Activated CD4-positive, alpha-beta T cell treated with anti-CD3 and anti-CD28 coated beads, Interleukin-2, amount 10 ng/mL, durations not matched to agents 24 days and 14 days (primary cell): ENCODE measurements at regions not wholly inside any gene's neighbourhood (a gene's known extent, or its start where the extent isn't known, plus 50 kb on each side); places are given as distances from the start of the nearest gene placed in this dataset.
"Not testable (repeated sequence)": the region's sequence is repeated elsewhere in the genome, so short reads cannot be mapped to it uniquely, and the experiment has no call there.

ENCODE experiments used
- DNase-seq: peaks from one replicate; pipeline ENCODE4 v3.0.0; 2022
- H3K27ac Mint-ChIP-seq: one replicate; pipeline ENCODE4 v1.8.0; 2022; ENCODE audit warnings: mild to moderate bottlenecking, mixed read lengths
- H3K27me3 Mint-ChIP-seq: one replicate; pipeline ENCODE4 v1.8.0; 2022; ENCODE audit warnings: mixed read lengths
- H3K36me3 Mint-ChIP-seq: one replicate; pipeline ENCODE4 v1.8.0; 2022; ENCODE audit warnings: low read depth, mild to moderate bottlenecking, mixed read lengths
- H3K4me1 Mint-ChIP-seq: one replicate; pipeline ENCODE4 v1.8.0; 2021; ENCODE audit warnings: mixed read lengths
- H3K4me3 Mint-ChIP-seq: one replicate; pipeline ENCODE4 v1.8.0; 2022; ENCODE audit warnings: mild to moderate bottlenecking, moderate library complexity, mixed read lengths
- H3K9me3 Mint-ChIP-seq: one replicate; pipeline ENCODE4 v1.8.0; 2021; ENCODE audit warnings: mixed read lengths
- intact Hi-C: fragments of 100-400 bp; cut with micrococcal nuclease; formaldehyde crosslinking; loops from one replicate; pipeline ENCODE4 v1.15.1; 2023

DNA sequence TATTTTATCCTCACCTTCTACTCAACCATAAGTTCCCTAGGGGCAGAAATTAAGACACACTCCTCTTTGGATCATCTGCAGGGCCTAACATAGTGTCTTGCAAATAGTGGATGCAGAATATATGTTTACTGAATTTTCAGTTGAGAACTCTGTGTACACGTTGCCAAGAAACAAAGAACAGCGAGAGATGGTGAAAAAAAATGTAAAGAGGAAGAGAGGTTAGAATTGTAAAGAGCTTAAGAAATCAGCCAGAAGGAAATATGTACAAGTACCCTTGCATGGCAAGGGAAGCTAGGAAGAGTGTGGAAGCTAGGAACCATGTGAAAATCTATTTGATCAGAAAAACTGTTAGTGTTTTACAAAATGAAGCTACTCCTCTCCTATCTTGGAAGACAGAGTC, 431.0 kb downstream of the SMARCA1 start:
- H3K9me3 Mint-ChIP-seq = no peaks in the 10 kb centered on the region

DNA sequence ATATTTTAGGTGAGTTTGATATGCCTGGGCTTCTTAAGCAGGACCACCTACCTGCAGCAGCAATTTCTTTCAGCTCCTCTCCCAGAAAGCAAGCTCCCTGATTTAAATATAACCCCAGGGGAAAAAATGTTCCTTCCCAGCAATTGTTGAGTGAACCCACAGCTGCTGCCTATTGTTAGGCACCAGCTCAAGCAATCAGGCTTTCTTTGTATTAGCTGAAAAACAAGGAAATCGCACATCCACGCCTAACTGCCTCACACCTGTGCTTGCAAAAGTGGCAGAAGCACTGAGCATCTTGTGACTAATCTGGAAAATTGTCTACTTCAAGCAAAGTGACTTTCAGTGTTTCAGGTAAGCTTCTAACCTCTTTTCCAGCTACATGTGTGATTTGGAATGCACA, 432.2 kb downstream of the SMARCA1 start:
- Mint-ChIP-seq H3K4me1 (no peaks in the 10 kb centered on the region), H3K36me3 (no peaks in the 10 kb centered on the region), H3K4me3 (no peak overlapping the region), H3K27me3 (no peaks in the 10 kb centered on the region), H3K9me3 (no peaks in the 10 kb centered on the region), H3K27ac (no peak overlapping the region)
- no peak for DNase-seq
- intact Hi-C loops = no loop called here

More for the DNA sequence above, 431.0 kb downstream of the SMARCA1 start:
- Mint-ChIP-seq H3K27me3 (no peaks in the 10 kb centered on the region), H3K4me3 (no peak overlapping the region), H3K4me1 (no peaks in the 10 kb centered on the region), H3K36me3 (no peaks in the 10 kb centered on the region), H3K27ac (no peak overlapping the region)
- no peak for DNase-seq
- intact Hi-C loops = no loop called here

DNA sequence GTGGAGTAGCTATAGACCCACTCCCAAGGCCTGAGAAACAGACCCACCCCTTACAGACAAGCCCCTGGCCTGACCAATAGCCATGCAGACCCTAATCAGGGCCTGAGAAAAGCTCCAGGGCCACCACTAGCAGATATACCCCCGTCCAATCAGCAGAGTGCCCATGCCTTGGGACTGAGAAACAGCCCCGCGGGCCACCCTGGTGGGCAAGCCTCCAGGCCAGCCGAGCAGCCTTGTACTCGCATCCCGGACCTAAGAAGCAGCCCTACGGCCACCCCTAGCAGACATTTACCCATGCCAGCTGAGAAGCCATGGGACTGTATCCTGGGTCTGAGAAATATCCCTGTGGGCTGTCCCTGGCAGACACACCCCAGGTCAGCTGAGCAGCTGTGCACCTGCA, 436.5 kb downstream of the SMARCA1 start:
- Mint-ChIP-seq H3K4me1 (no peaks in the 10 kb centered on the region), H3K4me3 (no peak overlapping the region), H3K36me3 (no peaks in the 10 kb centered on the region), H3K27ac (no peak overlapping the region), H3K27me3 (no peaks in the 10 kb centered on the region), H3K9me3 (no peaks in the 10 kb centered on the region)
- DNase-seq = no peak
- intact Hi-C loops = no loop called here

DNA sequence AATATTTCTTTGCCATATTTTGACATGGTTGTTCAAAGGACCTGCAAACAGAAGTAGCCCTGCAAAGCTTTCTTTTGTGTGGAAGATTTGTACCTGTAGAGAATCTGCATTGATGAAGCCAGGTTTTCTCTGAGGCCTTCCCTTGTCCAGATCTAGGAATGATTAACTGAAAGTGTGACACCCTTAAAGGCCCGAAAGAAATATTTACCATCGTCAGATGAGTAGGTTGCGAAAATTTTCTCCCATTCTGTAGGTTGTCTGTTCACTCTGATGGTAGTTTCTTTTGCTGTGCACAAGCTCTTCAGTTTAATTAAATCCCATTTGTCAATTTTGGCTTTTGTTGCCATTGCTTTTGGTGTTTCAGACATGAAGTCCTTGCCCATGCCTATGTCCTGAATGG, 439.0 kb downstream of the SMARCA1 start:
- H3K9me3 Mint-ChIP-seq, H3K36me3 Mint-ChIP-seq, H3K4me3 Mint-ChIP-seq, H3K4me1 Mint-ChIP-seq, H3K27me3 Mint-ChIP-seq, DNase-seq, H3K27ac Mint-ChIP-seq, intact Hi-C loops: not testable (repeated sequence)

DNA sequence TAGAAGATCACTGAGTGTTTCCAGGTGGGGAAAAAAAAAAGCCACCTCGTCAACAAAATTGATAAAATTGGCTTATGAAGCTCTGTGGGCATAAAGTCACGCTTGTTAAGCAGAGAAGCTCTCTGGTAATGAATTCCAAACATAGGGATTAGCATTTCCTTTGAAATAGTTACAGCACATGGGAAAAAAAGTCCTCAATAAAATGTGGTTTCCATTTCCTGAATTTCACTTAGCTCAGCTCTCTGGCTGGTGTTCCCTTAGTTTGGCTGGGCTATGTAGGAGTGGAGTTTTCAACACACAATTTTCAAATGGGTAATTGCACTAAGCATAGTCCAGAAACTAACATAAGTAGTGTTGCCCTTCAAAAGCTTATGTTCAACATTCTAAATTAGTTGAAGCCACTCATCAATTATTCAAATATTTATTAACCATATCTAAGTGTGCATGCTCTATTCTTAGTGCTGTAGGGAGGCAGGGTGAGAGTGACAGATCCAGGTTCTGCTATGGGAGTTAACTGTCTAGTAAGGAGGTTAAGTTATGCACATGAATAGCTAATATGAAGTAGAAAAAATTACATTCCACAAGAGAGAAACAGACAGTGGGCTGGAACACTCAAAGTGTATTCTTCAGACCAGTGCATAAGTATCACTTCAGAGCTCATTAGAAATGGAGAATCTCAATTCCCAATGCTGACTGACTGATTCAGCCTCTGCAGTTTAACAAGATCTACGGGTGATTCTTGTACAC, 445.7 kb downstream of the SMARCA1 start:
- no peaks in the 10 kb centered on the region for H3K36me3 Mint-ChIP-seq
- intact Hi-C loops = no loop called here
- no peak overlapping the region for H3K4me3 Mint-ChIP-seq
- H3K9me3 Mint-ChIP-seq = no peaks in the 10 kb centered on the region
- no peaks in the 10 kb centered on the region for H3K27me3 Mint-ChIP-seq
- no peak overlapping the region for H3K27ac Mint-ChIP-seq
- DNase-seq = no peak
- no peaks in the 10 kb centered on the region for H3K4me1 Mint-ChIP-seq

DNA sequence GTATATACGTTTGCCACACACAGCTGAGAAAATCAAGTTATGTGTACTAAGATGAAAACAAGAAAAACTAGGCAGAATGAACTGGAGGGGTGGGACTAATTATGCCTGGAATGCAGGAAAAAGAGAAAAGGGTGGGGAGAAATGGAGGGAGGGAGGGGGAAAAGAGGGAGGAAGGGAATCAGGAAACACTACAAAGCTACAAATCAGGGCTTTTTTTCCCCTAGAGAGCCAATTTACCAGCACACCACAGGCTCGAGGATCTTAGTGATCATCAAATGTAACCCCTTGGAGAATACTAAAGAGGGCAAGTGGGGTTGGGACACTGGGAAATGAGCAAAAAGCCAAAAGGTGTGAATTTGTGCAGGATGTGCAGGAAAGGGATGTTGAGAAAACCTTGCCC, 451.9 kb downstream of the SMARCA1 start:
- Mint-ChIP-seq H3K4me1 (no peaks in the 10 kb centered on the region), H3K36me3 (no peaks in the 10 kb centered on the region), H3K27me3 (no peaks in the 10 kb centered on the region), H3K27ac (no peak overlapping the region), H3K4me3 (no peak overlapping the region), H3K9me3 (no peaks in the 10 kb centered on the region)
- intact Hi-C loops = no loop called here
- no peak for DNase-seq

DNA sequence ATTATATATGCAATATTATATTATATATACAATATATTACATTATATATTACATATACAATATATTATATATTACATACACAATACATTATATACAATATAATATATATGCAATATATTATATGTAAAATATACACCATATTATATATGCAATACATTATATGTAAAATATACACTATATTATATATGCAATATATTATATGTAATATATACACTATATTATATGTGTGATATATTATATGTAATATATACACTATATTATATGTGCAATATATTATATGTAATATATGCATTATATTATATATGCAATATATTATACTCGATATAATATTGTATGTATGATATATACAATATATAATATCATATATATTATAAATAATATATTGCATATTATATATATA, 457.4 kb downstream of the SMARCA1 start:
- intact Hi-C loops = no loop called here
- no peak for DNase-seq
- Mint-ChIP-seq H3K27ac (no peak overlapping the region), H3K27me3 (no peaks in the 10 kb centered on the region), H3K36me3 (no peaks in the 10 kb centered on the region), H3K4me3 (no peak overlapping the region), H3K9me3 (no peaks in the 10 kb centered on the region), H3K4me1 (no peaks in the 10 kb centered on the region)

DNA sequence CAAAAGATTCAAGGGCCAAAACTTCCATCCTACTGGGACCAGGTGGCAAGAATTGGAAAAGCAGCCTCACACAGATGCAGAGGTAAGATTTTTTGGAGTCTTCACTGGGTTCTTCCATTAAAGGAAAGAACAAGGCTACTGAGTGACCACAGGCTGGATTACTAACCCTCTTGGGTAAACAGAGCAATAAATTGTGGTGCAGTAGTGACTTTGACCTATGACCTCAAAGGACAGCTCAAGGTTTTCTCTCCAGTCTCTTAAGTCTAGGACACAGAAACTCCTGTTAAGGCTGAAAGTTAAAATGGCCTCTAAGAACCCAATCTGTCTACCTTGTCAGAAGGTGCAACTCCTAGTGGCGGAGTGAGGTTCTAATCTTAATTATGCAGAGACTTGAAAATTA, 464.9 kb downstream of the SMARCA1 start:
- no peaks in the 10 kb centered on the region for H3K4me1 Mint-ChIP-seq
- H3K27ac Mint-ChIP-seq = no peak overlapping the region
- H3K9me3 Mint-ChIP-seq = no peaks in the 10 kb centered on the region
- H3K36me3 Mint-ChIP-seq = no peaks in the 10 kb centered on the region
- no peaks in the 10 kb centered on the region for H3K27me3 Mint-ChIP-seq
- no peak for DNase-seq
- no peak overlapping the region for H3K4me3 Mint-ChIP-seq
- intact Hi-C loops = no loop called here

DNA sequence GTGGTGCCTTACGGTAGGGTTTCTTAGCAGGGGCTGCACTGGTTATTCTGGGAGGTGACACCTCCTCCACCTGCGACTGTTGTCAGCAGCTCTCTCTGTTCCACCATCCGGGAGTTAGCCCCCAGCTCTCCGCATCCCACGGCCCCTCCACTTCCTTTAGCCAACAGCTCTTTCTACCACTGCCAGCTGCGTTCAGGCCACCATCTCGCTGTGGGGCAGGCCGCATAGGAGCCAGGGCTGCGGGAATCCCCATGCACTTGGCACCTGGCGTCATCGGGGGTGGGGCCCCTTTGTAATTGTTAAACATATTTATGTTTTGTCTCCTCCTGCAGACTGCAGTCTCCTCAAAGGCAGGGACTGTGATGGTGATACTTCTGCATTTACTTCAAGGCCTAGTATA, 480.2 kb downstream of the SMARCA1 start:
- intact Hi-C loops = no loop called here
- no peak overlapping the region for H3K4me3 Mint-ChIP-seq
- no peaks in the 10 kb centered on the region for H3K36me3 Mint-ChIP-seq

DNA sequence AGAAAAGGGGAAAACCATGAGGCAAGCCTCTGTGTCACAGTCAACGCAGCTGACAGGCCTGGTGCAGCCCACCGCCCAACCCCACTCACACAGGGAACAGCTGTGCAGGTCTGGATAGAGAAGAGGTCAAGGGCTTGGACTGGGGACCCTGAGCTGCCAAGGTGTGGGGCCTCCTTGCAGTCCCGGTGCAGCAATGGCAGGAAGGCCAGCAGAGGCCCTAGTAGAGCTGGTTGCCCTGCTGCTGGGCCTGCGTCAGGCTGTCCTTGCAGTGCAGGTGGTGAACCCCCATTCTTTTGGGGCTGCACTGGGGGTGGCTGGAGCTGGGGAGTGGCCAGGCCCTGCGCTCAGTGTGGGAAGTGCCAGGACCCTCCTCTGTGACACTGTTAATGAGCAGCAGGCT, 482.0 kb downstream of the SMARCA1 start:
- intact Hi-C loops = no loop called here
- H3K4me3 Mint-ChIP-seq = no peak overlapping the region
- H3K4me1 Mint-ChIP-seq = no peaks in the 10 kb centered on the region
- H3K36me3 Mint-ChIP-seq = no peaks in the 10 kb centered on the region
- H3K27ac Mint-ChIP-seq = no peak overlapping the region
- no peaks in the 10 kb centered on the region for H3K27me3 Mint-ChIP-seq
- no peaks in the 10 kb centered on the region for H3K9me3 Mint-ChIP-seq
- DNase-seq = no peak

More for the DNA sequence above, 480.2 kb downstream of the SMARCA1 start:
- no peaks in the 10 kb centered on the region for H3K9me3 Mint-ChIP-seq
- no peaks in the 10 kb centered on the region for H3K4me1 Mint-ChIP-seq
- no peak for DNase-seq
- H3K27me3 Mint-ChIP-seq = no peaks in the 10 kb centered on the region
- H3K27ac Mint-ChIP-seq = no peak overlapping the region

DNA sequence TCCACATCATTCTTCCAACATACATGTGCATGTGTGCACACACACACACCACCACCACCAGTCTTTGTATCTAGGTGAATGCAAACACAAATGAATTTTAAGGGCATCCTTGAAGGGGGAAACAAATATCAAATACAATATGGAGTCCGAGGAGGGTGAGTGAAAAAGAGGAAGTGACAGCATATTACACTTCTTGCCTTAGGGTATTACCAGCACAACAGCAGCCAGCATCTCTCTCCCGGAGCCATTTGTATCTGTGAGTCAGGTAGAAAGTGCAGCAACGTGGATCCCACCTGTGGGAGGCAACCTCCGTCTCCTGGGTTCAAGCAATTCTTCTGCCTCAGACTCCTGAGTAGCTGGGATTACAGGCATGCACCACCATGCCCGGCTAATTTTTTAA, 483.2 kb downstream of the SMARCA1 start:
- H3K9me3 Mint-ChIP-seq = no peaks in the 10 kb centered on the region
- H3K36me3 Mint-ChIP-seq = no peaks in the 10 kb centered on the region
- no peak for DNase-seq
- H3K4me1 Mint-ChIP-seq = no peaks in the 10 kb centered on the region
- no peak overlapping the region for H3K27ac Mint-ChIP-seq
- H3K27me3 Mint-ChIP-seq = no peaks in the 10 kb centered on the region
- H3K4me3 Mint-ChIP-seq = no peak overlapping the region
- intact Hi-C loops = no loop called here

DNA sequence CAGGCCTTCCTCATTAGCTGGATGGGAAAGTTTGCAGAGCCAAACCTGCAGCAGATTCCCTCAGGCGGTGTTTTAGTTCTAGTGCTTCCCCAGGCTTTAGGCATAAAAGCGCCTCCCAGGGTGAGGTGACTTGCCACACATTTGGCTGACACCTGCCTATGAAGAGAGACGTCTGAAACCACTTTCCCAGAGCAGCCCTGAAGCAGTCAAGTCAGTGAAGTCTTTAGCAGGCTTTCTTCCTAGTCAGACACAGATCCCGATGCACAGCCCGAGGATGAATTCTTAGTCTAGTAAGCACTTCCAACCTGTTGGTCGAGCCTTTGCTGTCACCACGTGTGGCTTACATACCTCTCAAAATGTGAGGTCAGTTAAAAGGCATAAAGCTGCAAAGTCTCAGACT, 484.1 kb downstream of the SMARCA1 start:
- H3K4me1 Mint-ChIP-seq = no peaks in the 10 kb centered on the region
- no peaks in the 10 kb centered on the region for H3K36me3 Mint-ChIP-seq
- no peak for DNase-seq
- no peaks in the 10 kb centered on the region for H3K9me3 Mint-ChIP-seq
- H3K4me3 Mint-ChIP-seq = no peak overlapping the region
- H3K27me3 Mint-ChIP-seq = no peaks in the 10 kb centered on the region
- intact Hi-C loops = no loop called here
- H3K27ac Mint-ChIP-seq = no peak overlapping the region

DNA sequence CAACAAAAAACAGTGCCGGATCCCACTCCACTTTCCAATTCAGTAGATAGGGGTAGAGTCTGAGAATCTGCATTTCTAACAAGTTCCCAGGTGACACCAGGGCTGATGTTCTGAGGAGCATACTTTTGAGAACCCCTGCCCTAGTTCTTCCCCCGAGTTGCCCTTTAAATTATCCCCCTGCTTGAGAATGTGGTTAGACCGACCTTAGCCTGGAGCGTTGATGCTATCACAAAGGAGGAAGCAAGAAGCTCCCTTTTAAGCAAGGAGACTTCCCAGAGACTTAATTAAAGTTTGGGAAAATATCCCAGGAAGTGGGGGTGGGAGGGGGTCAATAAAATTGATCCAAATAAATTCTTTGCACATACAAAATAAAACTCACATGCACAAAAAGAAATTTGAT, 485.9 kb downstream of the SMARCA1 start:
- intact Hi-C loops = no loop called here
- Mint-ChIP-seq H3K27me3 (no peaks in the 10 kb centered on the region), H3K36me3 (no peaks in the 10 kb centered on the region), H3K4me3 (no peak overlapping the region), H3K4me1 (no peaks in the 10 kb centered on the region), H3K9me3 (no peaks in the 10 kb centered on the region), H3K27ac (no peak overlapping the region)
- DNase-seq = no peak

DNA sequence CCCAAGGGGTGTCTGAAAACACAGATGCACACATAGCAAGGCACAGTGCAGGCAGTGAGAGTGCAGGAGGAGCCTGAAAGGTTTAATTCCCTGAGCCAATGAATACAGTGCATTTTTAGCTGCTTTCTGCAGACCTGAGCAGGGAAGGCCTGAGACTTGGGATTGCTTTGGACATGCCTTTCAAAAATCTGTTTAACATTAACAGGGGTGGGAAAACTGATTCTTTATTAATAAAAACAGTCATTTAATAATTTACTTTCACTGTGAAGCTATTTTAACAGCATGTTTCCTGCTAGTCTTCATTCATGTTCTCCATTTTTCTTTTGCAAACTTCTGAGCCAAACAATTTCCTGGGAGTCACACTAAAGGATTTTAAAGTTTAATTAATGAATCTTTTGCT, 488.1 kb downstream of the SMARCA1 start:
- no peak overlapping the region for H3K27ac Mint-ChIP-seq
- H3K4me1 Mint-ChIP-seq = no peaks in the 10 kb centered on the region
- no peak overlapping the region for H3K4me3 Mint-ChIP-seq
- H3K27me3 Mint-ChIP-seq = no peaks in the 10 kb centered on the region
- DNase-seq = no peak
- no peaks in the 10 kb centered on the region for H3K36me3 Mint-ChIP-seq
- intact Hi-C loops = no loop called here
- no peaks in the 10 kb centered on the region for H3K9me3 Mint-ChIP-seq

DNA sequence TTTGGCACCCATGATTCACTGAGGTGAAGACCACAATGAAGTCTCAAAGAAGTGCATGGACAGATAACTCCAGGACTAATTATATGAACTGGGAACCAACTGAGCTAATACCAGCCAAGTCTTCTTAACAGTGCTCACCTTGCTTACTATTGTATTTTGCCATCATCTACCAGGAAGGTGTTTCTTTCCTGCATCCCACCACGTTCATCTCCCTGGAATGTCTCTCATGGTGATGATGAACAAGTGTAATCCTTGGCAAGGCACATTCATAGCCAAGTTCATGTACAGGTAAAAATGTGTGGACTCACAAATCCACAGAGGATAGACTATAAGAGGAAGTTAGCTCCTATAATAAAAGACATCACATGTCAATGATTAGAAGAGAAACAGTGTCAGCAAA, 489.1 kb downstream of the SMARCA1 start:
- no peaks in the 10 kb centered on the region for H3K27me3 Mint-ChIP-seq
- DNase-seq = no peak
- no peaks in the 10 kb centered on the region for H3K9me3 Mint-ChIP-seq
- no peaks in the 10 kb centered on the region for H3K36me3 Mint-ChIP-seq
- intact Hi-C loops = no loop called here
- H3K4me1 Mint-ChIP-seq = no peaks in the 10 kb centered on the region
- H3K27ac Mint-ChIP-seq = no peak overlapping the region
- H3K4me3 Mint-ChIP-seq = no peak overlapping the region
